GF-D8 (cell line): ENCODE measurements at regions not wholly inside any gene's neighbourhood (a gene's known extent, or its start where the extent isn't known, plus 50 kb on each side); places are given as distances from the start of the nearest gene placed in this dataset.

Experiments used
- DNase-seq: peaks from one replicate; lab custom pipeline; 2025; lab: John Stamatoyannopoulos, UW

DNA sequence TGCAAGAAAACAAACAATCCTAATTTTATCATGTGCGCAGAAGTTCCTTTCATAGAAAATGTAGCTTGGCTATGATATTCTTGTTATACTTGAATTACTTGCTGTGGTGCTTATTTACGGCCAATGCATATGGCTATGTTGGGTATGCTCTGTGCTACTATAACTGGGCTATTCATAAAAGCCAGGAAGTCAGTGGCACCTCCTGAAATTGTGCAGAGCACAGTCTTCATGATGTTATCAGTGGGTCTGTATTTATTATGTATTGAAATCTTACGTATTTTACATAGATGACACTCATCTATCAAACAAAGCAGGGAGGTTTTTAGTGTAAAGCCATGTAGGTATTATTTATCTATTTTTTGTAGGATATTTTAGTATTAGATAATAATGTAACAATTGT is 196.5 kb upstream of the NAALADL2 start:
- no peak for DNase-seq

DNA sequence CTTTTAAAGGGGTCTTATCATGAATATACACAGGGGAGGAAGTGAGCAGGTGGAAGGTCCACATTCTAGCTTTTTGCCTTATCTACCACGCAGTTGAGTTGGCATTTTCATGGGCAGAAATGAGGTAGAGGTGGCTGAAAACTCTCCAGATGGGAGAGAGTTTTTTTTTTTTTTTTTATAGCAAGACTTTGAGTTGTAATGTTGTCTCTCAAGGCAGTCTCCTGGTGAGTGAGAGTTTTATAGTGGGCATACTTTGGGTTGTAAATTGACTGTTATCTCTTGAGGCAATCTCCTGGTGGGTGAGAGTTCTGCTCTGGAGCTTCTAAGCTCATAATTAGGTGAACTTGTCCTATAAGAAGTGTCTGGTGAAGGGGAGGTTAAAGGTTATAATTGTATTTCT is 191.7 kb upstream of the NAALADL2 start:
- DNase-seq: no peak

- DNase-seq: no peak
Measured at GRCh38 chr3:174675406-174675805, 183.7 kb upstream of the NAALADL2 start.

DNA sequence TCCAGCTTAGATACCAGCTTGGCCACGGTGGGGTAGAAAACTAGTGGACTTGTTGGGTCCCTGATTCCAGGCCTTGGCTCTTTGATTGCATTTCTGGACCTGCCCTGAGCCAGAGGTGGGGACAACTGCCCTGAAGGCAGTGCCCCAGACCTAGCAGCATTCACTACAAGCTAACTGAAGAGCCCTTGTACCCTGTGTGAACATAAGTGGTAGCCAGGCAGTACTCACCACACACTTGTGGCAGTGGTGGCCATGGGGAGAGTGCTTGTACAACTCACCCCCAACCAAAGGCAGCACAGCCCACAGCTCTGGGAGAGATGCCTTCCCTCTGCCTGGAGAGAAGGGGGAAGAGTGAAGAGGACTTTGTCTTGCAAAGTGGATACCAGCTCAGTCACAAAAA is 177.3 kb upstream of the NAALADL2 start:
- DNase-seq: no peak

GRCh38 chr3:174685796-174686195 is 173.3 kb upstream of the NAALADL2 start:
- DNase-seq: no peak

GRCh38 chr3:174697310-174697709 is 161.8 kb upstream of the NAALADL2 start:
- no peak for DNase-seq

GRCh38 chr3:174700736-174701135 is 158.4 kb upstream of the NAALADL2 start:
- no peak for DNase-seq

- DNase-seq: no peak
Measured at GRCh38 chr3:174710612-174711011, 148.5 kb upstream of the NAALADL2 start.

- DNase-seq: no peak
Measured at GRCh38 chr3:174715386-174715785, 143.7 kb upstream of the NAALADL2 start.

GRCh38 chr3:174716956-174717505 is 142.1 kb upstream of the NAALADL2 start:
- DNase-seq: no peak

- DNase-seq: no peak
Measured at GRCh38 chr3:174720717-174721116, 138.4 kb upstream of the NAALADL2 start.

GRCh38 chr3:174725303-174725702 is 133.8 kb upstream of the NAALADL2 start:
- no peak for DNase-seq

DNA sequence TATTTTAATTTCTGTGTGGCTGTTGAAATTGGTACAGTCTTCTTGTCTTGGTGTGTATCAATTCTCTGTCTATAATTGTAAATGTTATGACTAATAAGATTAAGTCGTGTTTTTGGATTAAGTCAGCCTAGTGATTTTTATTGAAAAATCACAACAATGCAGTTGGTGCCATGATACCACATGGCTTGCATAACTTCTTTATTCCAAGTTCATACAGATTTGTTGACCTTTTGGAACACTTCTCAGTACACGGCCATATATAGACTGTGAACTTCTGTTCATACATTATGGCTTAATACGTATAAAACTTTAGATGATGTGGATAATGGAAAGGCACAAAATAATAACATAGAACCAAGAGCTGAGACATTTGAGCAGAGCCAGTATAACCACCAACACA is 121.2 kb upstream of the NAALADL2 start:
- DNase-seq: no peak

GRCh38 chr3:174749143-174749542 is 110.0 kb upstream of the NAALADL2 start:
- no peak for DNase-seq

DNA sequence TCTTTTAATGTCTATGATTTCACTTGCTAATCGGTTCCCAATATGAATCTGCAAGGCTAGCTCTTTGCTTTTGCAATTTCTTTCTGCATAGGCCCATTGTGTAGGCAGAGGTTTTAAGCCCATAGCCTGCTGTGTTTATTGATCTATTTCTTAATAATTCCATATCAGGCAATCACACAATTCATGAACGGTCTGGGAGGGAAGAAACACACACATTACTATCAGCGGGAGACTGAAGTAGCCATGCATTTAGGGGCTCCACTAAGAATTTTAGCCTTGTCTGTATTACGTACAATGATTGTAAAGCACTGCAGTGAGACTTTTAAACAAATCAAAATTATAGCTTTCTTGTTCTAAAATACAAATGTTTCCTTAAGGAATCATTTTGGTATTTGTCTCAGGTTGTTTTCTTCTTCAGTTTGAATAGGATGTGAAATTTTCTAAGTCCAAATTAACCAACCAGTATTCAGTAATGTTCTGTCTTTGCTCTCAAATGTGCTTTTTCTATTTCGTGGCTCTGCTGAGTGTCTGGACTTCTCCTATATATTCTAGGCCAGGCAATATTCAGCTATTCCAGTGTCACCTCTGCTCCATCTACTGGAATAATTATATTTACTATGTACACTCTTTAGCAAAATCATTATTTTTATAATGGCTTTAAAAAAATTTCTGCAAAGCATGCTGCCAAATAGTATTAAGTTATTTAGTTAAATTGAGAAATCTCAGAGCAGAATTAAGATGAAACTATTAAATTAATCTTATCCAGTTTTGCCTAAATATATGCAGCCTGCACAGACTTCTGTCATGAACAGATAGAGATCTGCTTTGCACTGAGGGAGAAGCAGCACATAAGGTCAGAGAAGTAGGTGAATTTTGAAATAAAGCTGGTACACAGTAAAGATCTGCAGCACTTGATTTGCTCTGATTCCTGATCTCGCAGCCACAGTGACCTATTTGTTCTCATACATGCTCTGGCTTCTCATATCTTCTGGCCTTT is 103.0 kb upstream of the NAALADL2 start:
- DNase-seq: no peak

GRCh38 chr3:174758943-174759342 is 100.2 kb upstream of the NAALADL2 start:
- no peak for DNase-seq

GRCh38 chr3:174767406-174767805 is 91.7 kb upstream of the NAALADL2 start:
- no peak for DNase-seq

GRCh38 chr3:174767853-174768382 is 91.2 kb upstream of the NAALADL2 start:
- no peak for DNase-seq

DNA sequence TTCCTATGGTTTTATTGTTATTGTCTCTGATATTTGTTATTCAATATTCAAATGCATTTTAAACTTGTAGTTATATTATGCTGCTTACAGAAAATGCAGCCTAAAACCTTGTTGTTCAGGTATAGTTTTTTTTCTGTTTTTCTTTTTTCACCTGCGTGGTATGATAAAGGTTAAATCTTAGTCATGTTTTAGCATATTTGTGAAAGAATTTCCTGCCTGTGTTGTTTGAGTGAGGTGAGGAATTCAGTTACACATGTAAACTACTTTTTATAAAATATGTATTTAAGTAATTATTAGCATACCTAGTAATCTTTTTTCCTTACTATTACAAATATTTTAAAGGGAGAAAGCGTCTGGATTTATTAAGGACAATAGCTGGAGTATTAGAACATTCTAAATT is 90.0 kb upstream of the NAALADL2 start:
- no peak for DNase-seq

DNA sequence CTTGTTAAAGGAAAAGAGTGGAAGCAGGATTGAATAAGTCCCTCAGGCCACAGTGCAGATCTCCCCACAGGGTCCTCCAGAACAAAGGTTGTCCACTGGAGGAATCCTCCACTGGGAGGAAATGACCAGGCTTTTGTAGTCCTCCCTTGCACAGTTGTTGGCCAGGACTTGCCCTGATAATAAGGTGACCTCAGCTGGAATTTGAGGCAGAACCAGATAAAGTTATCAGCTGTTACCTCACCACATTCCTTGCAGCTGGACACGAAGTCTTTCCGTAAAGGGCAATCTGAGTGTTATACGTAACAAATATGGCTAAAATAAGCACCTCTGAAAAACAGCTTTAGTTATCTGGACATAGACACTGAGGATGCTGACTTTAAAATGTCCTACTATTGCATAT is 83.5 kb upstream of the NAALADL2 start:
- no peak for DNase-seq

- DNase-seq: no peak
Measured at GRCh38 chr3:174776123-174776522, 83.0 kb upstream of the NAALADL2 start.

DNA sequence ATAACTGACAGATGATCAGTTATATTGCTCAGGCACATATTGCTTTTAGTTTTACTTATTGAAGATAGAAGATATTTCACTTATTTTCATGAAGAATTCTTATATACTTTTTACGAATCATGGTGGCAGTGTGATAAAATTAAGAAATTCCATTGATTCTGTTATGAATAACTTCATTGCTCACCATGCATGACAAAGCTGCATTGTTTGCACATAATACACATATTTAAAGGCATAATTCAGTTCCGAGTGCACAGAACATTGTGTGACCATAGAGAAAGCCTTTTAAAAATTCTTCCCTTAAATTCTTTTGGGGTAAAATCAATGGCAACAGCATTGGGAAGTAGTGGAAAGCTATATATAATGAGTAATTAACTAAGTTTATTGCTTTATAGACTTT is 82.5 kb upstream of the NAALADL2 start:
- DNase-seq: no peak

DNA sequence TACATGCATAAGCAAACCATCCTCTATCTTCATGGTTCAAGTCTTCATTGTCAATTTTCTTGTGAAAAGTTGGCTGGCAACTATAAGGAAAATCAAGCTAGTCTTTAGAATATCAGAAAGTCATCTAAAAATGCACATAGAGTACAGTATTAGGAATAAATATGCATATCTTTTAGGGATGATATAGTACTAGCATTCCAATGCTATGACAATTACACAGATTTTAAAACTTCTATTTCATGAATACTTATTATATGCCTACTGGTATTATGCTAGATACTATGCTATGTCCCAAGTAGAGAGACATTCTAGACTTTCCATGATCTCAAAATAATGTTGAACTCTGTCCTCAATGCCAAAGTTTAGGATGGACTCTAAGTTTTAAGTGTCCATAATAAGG is 81.3 kb upstream of the NAALADL2 start:
- DNase-seq: no peak
